NCI-H2227 (cell line): ENCODE measurements at regions not wholly inside any gene's neighbourhood (a gene's known extent, or its start where the extent isn't known, plus 50 kb on each side); places are given as distances from the start of the nearest gene placed in this dataset.

Source experiments
- DNase-seq: peaks from one replicate; lab custom pipeline; 2025; ENCODE audit not compliant: unreplicated experiment; lab: John Stamatoyannopoulos, UW

GRCh38 chr5:117837786-117838185 lies 1150.6 kb downstream of the DTWD2 start:
- DNase-seq: no peak

GRCh38 chr5:117833691-117834090 lies 1154.7 kb downstream of the DTWD2 start:
- no peak for DNase-seq

- DNase-seq: no peak
Measured at GRCh38 chr5:117829646-117830045, 1158.7 kb downstream of the DTWD2 start.

GRCh38 chr5:117813850-117814249 lies 1174.5 kb downstream of the DTWD2 start:
- no peak for DNase-seq

GRCh38 chr5:117812861-117813260 lies 1175.5 kb downstream of the DTWD2 start:
- no peak for DNase-seq

GRCh38 chr5:117809251-117809650 lies 1179.1 kb downstream of the DTWD2 start:
- DNase-seq: no peak

- no peak for DNase-seq
Measured at GRCh38 chr5:117805058-117805457, 1183.3 kb downstream of the DTWD2 start.

- DNase-seq: no peak
Measured at GRCh38 chr5:117803533-117803932, 1184.8 kb downstream of the DTWD2 start.

- DNase-seq: no peak
Measured at GRCh38 chr5:117801583-117801982, 1186.8 kb downstream of the DTWD2 start.

GRCh38 chr5:117800261-117800660 lies 1188.1 kb downstream of the DTWD2 start:
- DNase-seq: no peak

- no peak for DNase-seq
Measured at GRCh38 chr5:117794847-117795246, 1193.5 kb downstream of the DTWD2 start.

GRCh38 chr5:117793963-117794362 lies 1194.4 kb downstream of the DTWD2 start:
- no peak for DNase-seq

- no peak for DNase-seq
Measured at GRCh38 chr5:117792476-117792875, 1195.9 kb downstream of the DTWD2 start.

- no peak for DNase-seq
Measured at GRCh38 chr5:117788596-117788995, 1199.8 kb downstream of the DTWD2 start.

GRCh38 chr5:117779171-117779570 lies 1204.5 kb upstream of the SEMA6A start:
- DNase-seq: no peak

- DNase-seq: no peak
Measured at GRCh38 chr5:117776977-117777376, 1202.4 kb upstream of the SEMA6A start.

- no peak for DNase-seq
Measured at GRCh38 chr5:117769877-117770276, 1195.3 kb upstream of the SEMA6A start.

- DNase-seq: no peak
Measured at GRCh38 chr5:117763271-117763670, 1188.6 kb upstream of the SEMA6A start.

GRCh38 chr5:117761186-117761585 lies 1186.6 kb upstream of the SEMA6A start:
- no peak for DNase-seq

GRCh38 chr5:117759849-117760499 lies 1185.4 kb upstream of the SEMA6A start:
- no peak for DNase-seq

- no peak for DNase-seq
Measured at GRCh38 chr5:117752403-117752802, 1177.8 kb upstream of the SEMA6A start.

GRCh38 chr5:117748336-117748735 lies 1173.7 kb upstream of the SEMA6A start:
- DNase-seq: no peak

- DNase-seq: no peak
Measured at GRCh38 chr5:117743337-117743736, 1168.7 kb upstream of the SEMA6A start.
